ENCODE measurements at regions not wholly inside any gene's neighbourhood (a gene's known extent, or its start where the extent isn't known, plus 50 kb on each side); places are given as distances from the start of the nearest gene placed in this dataset.

DNA sequence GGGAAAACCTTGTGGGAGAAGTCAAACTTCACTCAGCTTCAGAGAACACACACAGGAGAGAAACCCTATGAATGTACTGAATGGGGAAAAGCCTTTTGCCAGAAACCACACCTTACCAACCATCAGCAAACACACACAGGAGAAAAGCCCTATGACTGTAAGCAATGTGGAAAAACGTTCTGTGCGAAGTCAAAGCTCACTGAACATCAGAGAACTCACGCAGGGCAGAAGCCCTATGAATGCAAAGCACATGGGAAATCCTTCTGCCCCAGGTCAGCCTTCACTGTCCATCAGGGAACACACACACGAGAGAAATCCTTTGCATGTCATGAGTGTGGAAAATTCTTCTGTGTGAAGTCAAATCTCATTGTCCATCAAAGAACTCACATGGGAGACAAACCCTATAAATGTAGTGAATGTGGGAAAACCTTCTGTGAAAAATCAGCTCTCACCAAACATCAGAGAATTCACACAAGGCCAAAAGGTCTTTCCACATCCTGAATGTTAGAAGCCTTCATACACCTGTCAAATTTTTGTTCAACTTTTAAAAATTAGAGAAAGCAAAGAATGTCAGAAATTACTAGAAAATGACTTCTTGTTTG is 199.4 kb downstream of the SMIM20 start:
- Histone ChIP-seq H3K4me3 (no peak overlapping the region), H3K27ac (no peak overlapping the region), H3K4me1 (no peaks in the 10 kb centered on the region), H3K4me2 (no peak overlapping the region), H3K9me3 (peaks cover 3% of the 10 kb centered on the region; the same call in 1 of the 3 replicates)
- ATAC-seq = no peak
- FAIRE-seq = no peak
- TF ChIP-seq ATOH8 (CRISPR knock-in tag; IDR thresholded peaks at IDR 0.05; ENCODE audit: low read depth) (no peak), HDAC2 (IDR thresholded peaks at IDR 0.05) (no peak), EHMT2 (IDR thresholded peaks at IDR 0.05; ENCODE audit: low read depth) (no peak), HOXB5 (CRISPR knock-in tag; IDR thresholded peaks at IDR 0.05) (no peak)
- no peak for DNase-seq (ENCODE audit: low read depth in 1 of 2, low spot score in 1 of 2)
- POLR2A ChIA-PET = no interaction called here
- 0% methylated on average over 4 of the region's 4 CpGs for WGBS (ENCODE audit: missing lambda C conversion rate)
- CTCF ChIA-PET = no interaction called here

- POLR2A ChIA-PET = no interaction called here
- Histone ChIP-seq H3K27ac (no peak overlapping the region), H3K4me1 (no peaks in the 10 kb centered on the region), H3K4me2 (no peak overlapping the region), H3K4me3 (no peak overlapping the region), H3K9me3 (0 out of 3 replicates have a peak, but pooled peaks cover 3% of the 10 kb centered on the region)
- ATAC-seq = no peak
- no peak for FAIRE-seq
- WGBS (ENCODE audit: missing lambda C conversion rate) = 10% methylated on average over 4 of the region's 4 CpGs
- TF ChIP-seq CEBPB (IDR thresholded peaks at IDR 0.05) = no peak
- no peak for TF ChIP-seq PHF8 (IDR thresholded peaks at IDR 0.05; ENCODE audit: borderline replicate concordance, low read depth)
- no peak for TF ChIP-seq ZC3H11A (IDR thresholded peaks at IDR 0.05)
- DNase-seq (ENCODE audit: low read depth in 1 of 2, low spot score in 1 of 2) = no peak
- CTCF ChIA-PET = no interaction called here
These were observed 202.0 kb downstream of the SMIM20 start for GRCh38 chr4:26116057-26116456.

DNA sequence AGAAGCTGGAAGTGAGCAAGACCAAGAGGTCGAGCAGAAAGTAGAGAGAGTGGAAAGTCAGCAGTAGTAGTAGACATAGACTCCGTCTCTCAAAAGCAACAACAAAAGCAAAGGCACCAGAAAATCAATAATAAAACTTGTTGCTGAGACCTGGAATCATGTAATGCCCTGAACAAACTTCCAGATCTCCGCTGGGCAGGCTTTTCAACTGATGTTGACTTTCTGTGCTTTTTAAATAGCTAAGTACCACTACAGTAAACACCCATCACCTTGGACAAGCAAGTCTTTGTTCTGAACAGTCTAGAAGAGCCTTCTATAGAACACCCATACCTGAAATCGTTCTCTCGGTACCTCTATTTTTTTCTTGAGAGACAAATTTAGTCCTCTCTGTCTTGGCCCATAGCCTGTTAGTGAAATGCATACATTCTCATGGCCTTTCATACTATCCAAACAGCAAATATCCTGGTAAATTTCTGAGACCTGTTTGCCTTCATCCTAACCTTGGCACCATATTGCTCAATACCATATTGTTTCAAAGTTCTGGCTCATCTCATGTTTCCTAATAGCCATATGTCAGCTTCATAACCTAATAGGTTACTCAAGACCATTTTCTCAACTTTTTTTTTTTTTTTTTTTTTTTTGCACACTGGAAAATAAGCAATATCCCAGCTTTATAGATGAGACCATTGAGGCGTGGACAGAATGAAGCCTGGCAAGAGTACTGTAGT is 200.6 kb upstream of the RBPJ start:
- no peak for ATAC-seq
- 26% methylated on average over 6 of the region's 6 CpGs for WGBS (ENCODE audit: missing lambda C conversion rate)
- no peak overlapping the region for H3K4me2 ChIP-seq
- ChIA-PET CTCF (interaction anchor here (0.8 kb wide), 1 partner anchor 13 kb away, joined by 3 read pairs; no protein-coding TSS in a partner anchor), POLR2A (no interaction called here)
- no peak overlapping the region for H3K4me3 ChIP-seq
- no peaks in the 10 kb centered on the region for H3K4me1 ChIP-seq
- no peak for TF ChIP-seq HEYL (CRISPR knock-in tag; IDR thresholded peaks at IDR 0.05)
- no peak for TF ChIP-seq BHLHE40 (IDR thresholded peaks at IDR 0.05; ENCODE audit: low read depth, low read length)
- TF ChIP-seq, protein P1, sequence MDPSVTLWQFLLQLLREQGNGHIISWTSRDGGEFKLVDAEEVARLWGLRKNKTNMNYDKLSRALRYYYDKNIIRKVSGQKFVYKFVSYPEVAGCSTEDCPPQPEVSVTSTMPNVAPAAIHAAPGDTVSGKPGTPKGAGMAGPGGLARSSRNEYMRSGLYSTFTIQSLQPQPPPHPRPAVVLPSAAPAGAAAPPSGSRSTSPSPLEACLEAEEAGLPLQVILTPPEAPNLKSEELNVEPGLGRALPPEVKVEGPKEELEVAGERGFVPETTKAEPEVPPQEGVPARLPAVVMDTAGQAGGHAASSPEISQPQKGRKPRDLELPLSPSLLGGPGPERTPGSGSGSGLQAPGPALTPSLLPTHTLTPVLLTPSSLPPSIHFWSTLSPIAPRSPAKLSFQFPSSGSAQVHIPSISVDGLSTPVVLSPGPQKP (IDR thresholded peaks at IDR 0.05; ENCODE audit: low read depth, low read length) = no peak
- no peak for TF ChIP-seq ZC3H11A (IDR thresholded peaks at IDR 0.05)
- DNase-seq (ENCODE audit: low read depth in 1 of 2, low spot score in 1 of 2) = no peak
- H3K9me3 ChIP-seq = no peaks in the 10 kb centered on the region
- no peak for FAIRE-seq
- H3K27ac ChIP-seq = no peak overlapping the region

DNA sequence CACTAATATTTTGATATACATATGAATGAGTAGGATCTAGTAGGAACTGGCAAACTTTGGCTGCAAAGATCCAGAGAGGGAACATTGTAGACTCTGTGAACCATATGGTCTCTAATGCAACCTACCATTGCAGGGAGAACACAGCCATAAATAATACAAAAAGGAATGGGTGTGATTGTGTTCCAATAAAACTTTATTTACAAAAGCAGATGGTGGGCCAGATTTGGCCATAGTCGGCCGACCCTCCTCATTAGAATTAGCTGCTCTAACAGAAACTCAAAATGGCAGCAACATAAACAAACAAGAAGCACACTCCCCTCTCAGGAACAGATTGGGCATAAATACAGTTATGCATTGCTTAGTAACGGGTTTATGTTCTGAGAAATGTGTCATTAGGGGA is 198.1 kb upstream of the RBPJ start:
- Histone ChIP-seq H3K27ac (no peak overlapping the region), H3K4me3 (no peak overlapping the region), H3K4me2 (no peak overlapping the region), H3K4me1 (no peaks in the 10 kb centered on the region), H3K9me3 (no peaks in the 10 kb centered on the region)
- ChIA-PET CTCF (no interaction called here), POLR2A (no interaction called here)
- FAIRE-seq = no peak
- no peak for ATAC-seq
- no peak for DNase-seq (ENCODE audit: low read depth in 1 of 2, low spot score in 1 of 2)
- WGBS (ENCODE audit: missing lambda C conversion rate) = 42% methylated on average over 3 of the region's 3 CpGs
- TF ChIP-seq POLR2AphosphoS2 (conservative IDR thresholded peaks at IDR 0.05; ENCODE audit: low read length) = no peak
- TF ChIP-seq, protein P2, sequence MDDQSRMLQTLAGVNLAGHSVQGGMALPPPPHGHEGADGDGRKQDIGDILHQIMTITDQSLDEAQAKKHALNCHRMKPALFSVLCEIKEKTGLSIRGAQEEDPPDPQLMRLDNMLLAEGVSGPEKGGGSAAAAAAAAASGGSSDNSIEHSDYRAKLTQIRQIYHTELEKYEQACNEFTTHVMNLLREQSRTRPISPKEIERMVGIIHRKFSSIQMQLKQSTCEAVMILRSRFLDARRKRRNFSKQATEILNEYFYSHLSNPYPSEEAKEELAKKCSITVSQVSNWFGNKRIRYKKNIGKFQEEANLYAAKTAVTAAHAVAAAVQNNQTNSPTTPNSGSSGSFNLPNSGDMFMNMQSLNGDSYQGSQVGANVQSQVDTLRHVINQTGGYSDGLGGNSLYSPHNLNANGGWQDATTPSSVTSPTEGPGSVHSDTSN (IDR thresholded peaks at IDR 0.05) = no peak
- no peak for TF ChIP-seq ZC3H11A (IDR thresholded peaks at IDR 0.05)
- no peak for TF ChIP-seq CBX8 (IDR thresholded peaks at IDR 0.05)
- no peak for TF ChIP-seq EHMT2 (IDR thresholded peaks at IDR 0.05; ENCODE audit: low read depth)
- TF ChIP-seq JUNB (IDR thresholded peaks at IDR 0.05) = no peak
- TF ChIP-seq HOXA7 (CRISPR knock-in tag; IDR thresholded peaks at IDR 0.05) = no peak
- TF ChIP-seq RARB (CRISPR knock-in tag; IDR thresholded peaks at IDR 0.05) = no peak
- TF ChIP-seq HEYL (CRISPR knock-in tag; IDR thresholded peaks at IDR 0.05) = no peak
- no peak for TF ChIP-seq USF2 (IDR thresholded peaks at IDR 0.05)
- no peak for TF ChIP-seq PHF8 (IDR thresholded peaks at IDR 0.05; ENCODE audit: borderline replicate concordance, low read depth)
- no peak for TF ChIP-seq TP53 (CRISPR knock-in tag; IDR thresholded peaks at IDR 0.05)
- TF ChIP-seq POLR2A (IDR thresholded peaks at IDR 0.05; ENCODE audit: low read length) = no peak
